ENCODE measurements at regions not wholly inside any gene's neighbourhood (a gene's known extent, or its start where the extent isn't known, plus 50 kb on each side); places are given as distances from the start of the nearest gene placed in this dataset.

DNA sequence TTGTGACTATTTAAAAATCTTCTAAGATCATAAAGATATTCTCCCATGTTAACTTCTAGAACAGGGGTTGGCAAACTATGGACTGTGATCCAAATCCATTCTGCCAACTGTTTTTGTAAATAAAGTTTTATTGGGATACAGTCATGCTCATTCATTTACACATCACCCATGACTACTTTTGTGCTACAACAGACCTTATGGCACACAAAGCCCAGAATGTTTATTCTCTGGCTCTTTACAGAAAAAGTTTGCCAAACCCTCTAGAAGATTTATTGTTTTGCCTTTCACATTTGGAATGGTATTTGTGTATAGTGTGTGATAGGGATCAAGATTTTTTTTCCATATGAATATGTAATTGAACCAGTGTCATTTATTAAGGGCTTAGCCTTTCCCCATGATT lies 341.7 kb downstream of the CD83 start:
- TF ChIP-seq CTCF (IDR thresholded peaks at IDR 0.05) = no peak
- H3K9me3 Mint-ChIP-seq = peaks cover 2% of the 10 kb centered on the region
- no peaks in the 10 kb centered on the region for H3K36me3 Mint-ChIP-seq (ENCODE audit: low read depth)
- ATAC-seq (no peak), DNase-seq (no peak)
- ChIA-PET POLR2A (no interaction called here), CTCF (no interaction called here)
- no peak overlapping the region for H3K27ac Mint-ChIP-seq
- intact Hi-C loops (cut with micrococcal nuclease) = no loop called here
- no peak overlapping the region for H3K4me3 Mint-ChIP-seq
- H3K27me3 Mint-ChIP-seq = peaks cover 2% of the 10 kb centered on the region
- H3K4me1 Mint-ChIP-seq (ENCODE audit: low read depth) = peaks cover 18% of the 10 kb centered on the region

- H3K27ac Mint-ChIP-seq = no peak overlapping the region
- CTCF ChIA-PET = no interaction called here
- H3K27me3 Mint-ChIP-seq = peaks cover 2% of the 10 kb centered on the region
- peaks cover 2% of the 10 kb centered on the region for H3K9me3 Mint-ChIP-seq
- intact Hi-C loops (cut with micrococcal nuclease) = no loop called here
- DNase-seq (no peak), ATAC-seq (no peak)
- peaks cover 8% of the 10 kb centered on the region for H3K4me1 Mint-ChIP-seq (ENCODE audit: low read depth)
- TF ChIP-seq CTCF (IDR thresholded peaks at IDR 0.05) = no peak
- POLR2A ChIA-PET = no interaction called here
- no peak overlapping the region for H3K4me3 Mint-ChIP-seq
- no peaks in the 10 kb centered on the region for H3K36me3 Mint-ChIP-seq (ENCODE audit: low read depth)
These were observed 343.0 kb downstream of the CD83 start for GRCh38 chr6:14460556-14460955.

DNA sequence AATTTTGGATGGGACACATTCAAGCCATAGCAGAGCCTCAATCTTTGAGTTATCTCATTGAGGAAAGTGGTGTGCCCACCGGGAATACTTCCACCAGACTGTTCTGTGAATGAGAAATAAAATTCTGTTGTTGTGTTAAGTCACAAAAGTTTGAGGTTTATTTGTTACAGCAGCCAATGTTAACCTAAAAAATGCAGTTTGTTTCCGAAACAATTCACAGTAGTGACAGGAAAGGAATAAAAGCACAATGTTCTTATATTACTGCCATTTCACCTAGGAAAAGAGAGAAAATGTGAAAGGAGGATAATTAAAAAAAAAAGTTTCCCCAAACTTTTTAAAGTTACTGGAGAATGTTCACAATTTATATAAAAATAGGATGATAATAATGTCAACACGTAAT lies 344.6 kb downstream of the CD83 start:
- intact Hi-C loops (cut with micrococcal nuclease) = no loop called here
- no peaks in the 10 kb centered on the region for H3K36me3 Mint-ChIP-seq (ENCODE audit: low read depth)
- H3K9me3 Mint-ChIP-seq = peaks cover 2% of the 10 kb centered on the region
- TF ChIP-seq CTCF (IDR thresholded peaks at IDR 0.05) = no peak
- peaks cover 2% of the 10 kb centered on the region for H3K27me3 Mint-ChIP-seq
- H3K4me3 Mint-ChIP-seq = no peak overlapping the region
- ATAC-seq = no peak
- POLR2A ChIA-PET = no interaction called here
- peaks cover 5% of the 10 kb centered on the region for H3K4me1 Mint-ChIP-seq (ENCODE audit: low read depth)
- no peak for DNase-seq
- H3K27ac Mint-ChIP-seq = no peak overlapping the region
- CTCF ChIA-PET = interaction anchor here (0.7 kb wide), 1 partner anchor 11 kb away, joined by 3 read pairs; no protein-coding TSS in a partner anchor

GRCh38 chr6:14462566-14462965 lies 345.0 kb downstream of the CD83 start:
- ChIA-PET POLR2A (no interaction called here), CTCF (interaction anchor here (0.7 kb wide), 1 partner anchor 10 kb away, joined by 3 read pairs; no protein-coding TSS in a partner anchor)
- peaks cover 5% of the 10 kb centered on the region for H3K4me1 Mint-ChIP-seq (ENCODE audit: low read depth)
- no peak for DNase-seq
- no peak overlapping the region for H3K4me3 Mint-ChIP-seq
- no peak for ATAC-seq
- H3K9me3 Mint-ChIP-seq = peaks cover 2% of the 10 kb centered on the region
- TF ChIP-seq CTCF (IDR thresholded peaks at IDR 0.05) = no peak
- peaks cover 2% of the 10 kb centered on the region for H3K27me3 Mint-ChIP-seq
- H3K36me3 Mint-ChIP-seq (ENCODE audit: low read depth) = no peaks in the 10 kb centered on the region
- no peak overlapping the region for H3K27ac Mint-ChIP-seq
- intact Hi-C loops (cut with micrococcal nuclease) = no loop called here

- Mint-ChIP-seq H3K9me3 (peaks cover 2% of the 10 kb centered on the region), H3K4me1 (ENCODE audit: low read depth) (peaks cover 5% of the 10 kb centered on the region), H3K4me3 (no peak overlapping the region), H3K27ac (no peak overlapping the region), H3K36me3 (ENCODE audit: low read depth) (no peaks in the 10 kb centered on the region), H3K27me3 (peaks cover 2% of the 10 kb centered on the region)
- no peak for DNase-seq
- CTCF ChIA-PET = no interaction called here
- intact Hi-C loops (cut with micrococcal nuclease) = no loop called here
- TF ChIP-seq CTCF (IDR thresholded peaks at IDR 0.05) = no peak
- ATAC-seq = no peak
- POLR2A ChIA-PET = no interaction called here
These were observed 345.5 kb downstream of the CD83 start for GRCh38 chr6:14463110-14463509.
